Upper lobe of left lung (tissue), 6 donors: ENCODE measurements at regions not wholly inside any gene's neighbourhood (a gene's known extent, or its start where the extent isn't known, plus 50 kb on each side); places are given as distances from the start of the nearest gene placed in this dataset.

ENCODE experiments used
- ATAC-seq, 2 donors: fragments of 200-7000 bp; cut with Tn5 transposase; one replicate each; pipeline ENCODE4 v1.9.1; 2022; ENCODE audit warnings: mild to moderate bottlenecking in 2 of 2, moderate library complexity in 2 of 2; ENCODE audit not compliant: low FRiP score in 2 of 2
- DNase-seq, 2 donors: peaks; one replicate each; pipeline ENCODE4 v3.0.0-alpha.2; 2019 to 2020
- H3K27ac ChIP-seq, 4 donors: fragments of 200-600 bp; sonication (generic); one replicate each; pipeline ENCODE4 v1.5.1; 2016 to 2019
- H3K27me3 ChIP-seq, 4 donors: fragments of 200-600 bp; sonication (generic); one replicate each; pipeline ENCODE4 v1.5.1; 2017 to 2019
- H3K36me3 ChIP-seq, 4 donors: fragments of 200-600 bp; sonication (generic); one replicate each; pipeline ENCODE4 v1.5.1; 2016 to 2019
- H3K4me1 ChIP-seq, 4 donors: fragments of 200-600 bp; sonication (generic); one replicate each; pipeline ENCODE4 v1.5.1; 2018 to 2019
- H3K4me3 ChIP-seq, 4 donors: fragments of 200-600 bp; sonication (generic); one replicate each; pipeline ENCODE4 v1.5.1; 2017 to 2019; ENCODE audit warnings: mild to moderate bottlenecking in 2 of 4, moderate library complexity in 1 of 4
- H3K9me3 ChIP-seq, 4 donors: fragments of 200-600 bp; sonication (generic); one replicate each; pipeline ENCODE4 v1.5.1; 2018 to 2019
- EP300 ChIP-seq, 4 donors: sonication (generic); formaldehyde crosslinking; IDR thresholded peaks; one replicate each; pipeline ENCODE4 v1.5.1; 2017; ENCODE audit warnings: antibody characterized with exemption in 4 of 4, control low read depth in 2 of 4
- POLR2A ChIP-seq, 4 donors: fragments of 450-650 bp; IDR thresholded peaks; one replicate each; pipeline ENCODE4 v1.5.1; 2016 to 2017; ENCODE audit warnings: antibody characterized with exemption in 4 of 4, mild to moderate bottlenecking in 2 of 4
- POLR2AphosphoS5 ChIP-seq, 2 donors: sonication (generic); formaldehyde crosslinking; IDR thresholded peaks; one replicate each; pipeline ENCODE4 v1.5.1; 2017; ENCODE audit warnings: antibody characterized with exemption in 2 of 2
- WGBS, 2 donors: methylation state at CpG; one replicate each; pipeline ENCODE4 v1.1.5; 2017 to 2018; 5-methylcytosine and 5-hydroxymethylcytosine counted together
- TF ChIP-seq, protein P1 (sequence below), 6 experiments: fragments of 450-650 bp in 4 of 6; fragments of 200-600 bp in 2 of 6; sonication (generic) in 2 of 6; IDR thresholded peaks; one replicate each; pipeline ENCODE4 v1.5.1; 2016 to 2019; ENCODE audit warnings: antibody characterized with exemption in 6 of 6
- donor health status: DM: no; HTN: no; CAD: no; lungs with moderate emphysema.
- donor health status: DM: no; HTN: yes; CAD: no; lungs with severe emphysema.

DNA sequence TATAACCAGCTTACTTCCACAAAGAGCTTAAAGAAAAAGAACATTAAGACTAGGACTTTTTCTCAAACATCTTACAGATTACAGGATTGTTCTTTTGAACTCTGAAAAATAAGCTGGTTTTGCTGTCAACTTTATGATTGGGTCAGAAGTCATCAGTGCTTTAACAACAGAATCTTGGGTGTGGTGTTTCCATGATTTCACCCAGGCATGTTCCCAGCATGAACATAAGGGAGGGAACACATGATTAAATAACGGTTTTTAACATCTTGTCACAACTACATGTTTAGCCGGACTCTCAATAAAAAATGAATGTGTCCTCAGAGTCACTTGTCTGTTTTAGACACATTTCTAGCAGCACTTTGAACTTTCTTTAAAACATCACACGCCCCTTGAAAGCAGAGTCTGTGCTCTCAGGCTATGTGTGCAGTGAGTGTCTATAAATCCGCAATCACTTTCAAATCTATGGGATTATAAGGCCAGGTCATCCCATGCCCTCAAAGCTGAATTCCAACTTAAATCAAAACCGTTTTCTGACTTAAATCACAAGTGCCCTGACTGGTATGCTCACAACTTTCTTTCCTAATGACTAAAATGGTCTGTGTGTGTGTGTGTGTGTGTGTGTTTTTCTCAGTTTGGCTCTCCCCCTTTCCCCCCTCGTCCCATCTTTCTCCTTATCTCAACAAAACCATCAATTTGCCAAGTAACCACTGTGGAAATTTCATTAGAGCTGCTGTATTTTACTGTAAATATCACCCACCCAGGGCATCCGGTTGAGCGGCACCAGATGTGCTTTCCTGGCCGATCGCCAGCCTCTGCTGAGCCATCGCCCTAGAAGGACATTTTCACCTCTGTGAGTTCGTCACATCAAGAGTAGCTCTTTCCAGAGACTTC is 216.8 kb upstream of the DTNBP1 start:
- DNase-seq (peak; percentile 17 to 39), ATAC-seq (peak; percentile 31 to 72)
- Histone ChIP-seq H3K27ac (no peak overlapping the region), H3K27me3 (no peaks in the 10 kb centered on the region), H3K9me3 (no peaks in the 10 kb centered on the region), H3K4me3 (no peak overlapping the region), H3K36me3 (no peaks in the 10 kb centered on the region), H3K4me1 (peaks cover 13 to 17% (median 15%) of the 10 kb centered on the region in 4 donors)
- TF ChIP-seq POLR2AphosphoS5 (IDR thresholded peaks at IDR 0.05) (no peak), POLR2A (IDR thresholded peaks at IDR 0.05) (no peak), EP300 (IDR thresholded peaks at IDR 0.05) (no peak)
- TF ChIP-seq, protein P1, sequence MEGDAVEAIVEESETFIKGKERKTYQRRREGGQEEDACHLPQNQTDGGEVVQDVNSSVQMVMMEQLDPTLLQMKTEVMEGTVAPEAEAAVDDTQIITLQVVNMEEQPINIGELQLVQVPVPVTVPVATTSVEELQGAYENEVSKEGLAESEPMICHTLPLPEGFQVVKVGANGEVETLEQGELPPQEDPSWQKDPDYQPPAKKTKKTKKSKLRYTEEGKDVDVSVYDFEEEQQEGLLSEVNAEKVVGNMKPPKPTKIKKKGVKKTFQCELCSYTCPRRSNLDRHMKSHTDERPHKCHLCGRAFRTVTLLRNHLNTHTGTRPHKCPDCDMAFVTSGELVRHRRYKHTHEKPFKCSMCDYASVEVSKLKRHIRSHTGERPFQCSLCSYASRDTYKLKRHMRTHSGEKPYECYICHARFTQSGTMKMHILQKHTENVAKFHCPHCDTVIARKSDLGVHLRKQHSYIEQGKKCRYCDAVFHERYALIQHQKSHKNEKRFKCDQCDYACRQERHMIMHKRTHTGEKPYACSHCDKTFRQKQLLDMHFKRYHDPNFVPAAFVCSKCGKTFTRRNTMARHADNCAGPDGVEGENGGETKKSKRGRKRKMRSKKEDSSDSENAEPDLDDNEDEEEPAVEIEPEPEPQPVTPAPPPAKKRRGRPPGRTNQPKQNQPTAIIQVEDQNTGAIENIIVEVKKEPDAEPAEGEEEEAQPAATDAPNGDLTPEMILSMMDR (IDR thresholded peaks at IDR 0.05): no peak
- WGBS, 2 donors: 23 to 31% methylated on average over 8 to 12 of the region's 12 CpGs

DNA sequence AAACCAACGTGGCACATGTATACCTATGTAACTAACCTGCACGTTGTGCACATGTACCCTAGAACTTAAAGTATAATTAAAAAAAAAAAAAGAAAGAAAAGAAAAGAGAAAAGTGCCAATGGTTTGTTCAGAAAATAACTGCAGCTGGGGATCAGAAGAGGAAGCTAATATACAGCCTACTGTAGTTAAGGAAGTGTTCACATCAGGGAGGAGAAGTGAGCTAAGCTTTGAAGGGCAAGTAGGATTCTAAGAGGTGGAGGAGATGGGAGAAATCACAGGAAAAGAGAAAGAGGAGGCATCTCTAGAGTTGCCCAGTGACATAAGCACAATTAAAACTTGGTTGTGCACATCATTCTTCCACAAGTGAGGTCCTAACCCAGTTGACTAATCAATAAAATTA is 214.4 kb upstream of the DTNBP1 start:
- Histone ChIP-seq H3K27me3 (no peaks in the 10 kb centered on the region), H3K9me3 (no peaks in the 10 kb centered on the region), H3K27ac (no peak overlapping the region), H3K4me1 (peaks cover 8 to 20% (median 15%) of the 10 kb centered on the region in 4 donors), H3K4me3 (no peak overlapping the region), H3K36me3 (no peaks in the 10 kb centered on the region)
- ATAC-seq (peak in 1 of 2 donors; percentile 37), DNase-seq (no peak)
- TF ChIP-seq POLR2A (IDR thresholded peaks at IDR 0.05) (no peak), EP300 (IDR thresholded peaks at IDR 0.05) (no peak), POLR2AphosphoS5 (IDR thresholded peaks at IDR 0.05) (no peak)
- TF ChIP-seq, protein P1 (IDR thresholded peaks at IDR 0.05): no peak
- 63 to 81% methylated on average over 2 of the region's 2 CpGs for WGBS, 2 donors

DNA sequence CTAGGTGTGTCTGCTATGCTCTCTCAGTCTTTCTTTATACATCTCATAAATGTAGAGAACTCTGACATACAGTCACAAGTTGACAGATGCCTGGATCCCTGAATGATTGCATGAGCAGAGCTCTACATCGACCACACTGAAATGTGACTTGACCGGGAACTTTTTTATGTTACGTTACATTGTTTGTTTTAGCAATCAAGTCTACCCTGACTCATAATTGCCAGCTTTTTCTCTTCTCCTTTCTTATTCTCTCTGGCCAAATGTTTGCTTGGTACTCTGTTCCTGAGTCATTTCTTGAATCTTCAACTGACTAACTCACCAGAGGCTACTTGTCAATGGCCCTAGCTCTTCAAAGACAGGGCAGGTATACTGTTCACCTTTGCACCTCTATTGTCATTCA is 213.6 kb upstream of the DTNBP1 start:
- Histone ChIP-seq H3K4me1 (peaks cover 8 to 20% (median 15%) of the 10 kb centered on the region in 4 donors), H3K36me3 (no peaks in the 10 kb centered on the region), H3K9me3 (no peaks in the 10 kb centered on the region), H3K27ac (no peak overlapping the region), H3K27me3 (no peaks in the 10 kb centered on the region), H3K4me3 (no peak overlapping the region)
- ATAC-seq: peak in 1 of 2 donors; percentile 25
- WGBS, 2 donors: 33 to 66% methylated on average over 3 of the region's 3 CpGs
- TF ChIP-seq POLR2A (IDR thresholded peaks at IDR 0.05) (no peak), EP300 (IDR thresholded peaks at IDR 0.05) (no peak), POLR2AphosphoS5 (IDR thresholded peaks at IDR 0.05) (no peak)
- TF ChIP-seq, protein P1 (IDR thresholded peaks at IDR 0.05): no peak
- no peak for DNase-seq

DNA sequence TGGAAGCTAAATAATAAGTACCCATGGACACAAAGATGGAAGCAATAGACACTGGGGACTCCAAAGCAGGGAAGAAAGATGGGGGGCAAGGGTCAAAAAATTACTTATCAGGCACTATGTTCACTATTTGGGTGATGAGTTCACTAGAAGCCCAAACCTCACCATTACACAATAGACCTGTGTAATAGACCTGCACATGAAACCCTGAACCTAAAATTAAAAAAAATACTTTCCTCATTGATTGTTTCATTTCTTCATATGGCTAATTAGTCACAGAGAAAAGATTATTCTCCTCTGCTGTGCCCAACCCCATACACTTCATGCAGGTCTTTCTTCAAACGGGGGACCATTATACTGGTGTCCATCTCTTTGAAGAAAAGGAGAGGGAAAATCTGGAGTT is 213.0 kb upstream of the DTNBP1 start:
- Histone ChIP-seq H3K27me3 (no peaks in the 10 kb centered on the region), H3K4me1 (peaks cover 13 to 22% (median 17%) of the 10 kb centered on the region in 4 donors), H3K27ac (no peak overlapping the region), H3K4me3 (no peak overlapping the region), H3K9me3 (no peaks in the 10 kb centered on the region), H3K36me3 (no peaks in the 10 kb centered on the region)
- 97 to 100% methylated on average over 1 of the region's 1 CpG for WGBS, 2 donors
- DNase-seq (no peak), ATAC-seq (no peak)
- TF ChIP-seq, protein P1 (IDR thresholded peaks at IDR 0.05): no peak
- TF ChIP-seq EP300 (IDR thresholded peaks at IDR 0.05) (no peak), POLR2A (IDR thresholded peaks at IDR 0.05) (no peak)
